Neural cell (in vitro differentiated cells): ENCODE measurements at regions not wholly inside any gene's neighbourhood (a gene's known extent, or its start where the extent isn't known, plus 50 kb on each side); places are given as distances from the start of the nearest gene placed in this dataset.

ENCODE experiments used
- CTCF ChIP-seq: fragments of 450-650 bp; IDR thresholded peaks from 2 replicates; pipeline ENCODE4 v1.5.1; 2014; ENCODE audit warnings: antibody characterized with exemption, mild to moderate bottlenecking, moderate library complexity; ENCODE audit not compliant: poor library complexity, severe bottlenecking
- EP300 ChIP-seq: fragments of 450-650 bp; conservative IDR thresholded peaks from 2 replicates; pipeline ENCODE4 v1.6.1; 2014; ENCODE audit warnings: antibody characterized with exemption, mild to moderate bottlenecking, moderate library complexity; ENCODE audit not compliant: poor library complexity, severe bottlenecking
- EZH2 ChIP-seq: fragments of 200-600, 300-800 bp; shearing (Covaris generic), sonication (generic); IDR thresholded peaks from 2 replicates; pipeline ENCODE4 v1.6.1; 2014; ENCODE audit warnings: antibody characterized with exemption, low read length, borderline replicate concordance, mild to moderate bottlenecking; ENCODE audit not compliant: insufficient read depth, poor library complexity, severe bottlenecking
- POLR2AphosphoS5 ChIP-seq: IDR thresholded peaks from 2 replicates; pipeline ENCODE4 v1.6.1; 2012
- RAD21 ChIP-seq: fragments of 450-650 bp; conservative IDR thresholded peaks from 2 replicates; pipeline ENCODE4 v1.6.1; 2014; ENCODE audit warnings: antibody characterized with exemption, mild to moderate bottlenecking, moderate library complexity
- TAF1 ChIP-seq: IDR thresholded peaks from 2 replicates; pipeline ENCODE4 v1.6.1; 2012; ENCODE audit warnings: low read depth
- TF ChIP-seq, protein P1 (sequence below): IDR thresholded peaks from 2 replicates; pipeline ENCODE4 v1.6.1; 2012; ENCODE audit warnings: borderline replicate concordance

- TF ChIP-seq CTCF (no peak), RAD21 (no peak), POLR2AphosphoS5 (no peak), EZH2 (no peak), EP300 (no peak), TAF1 (no peak)
- TF ChIP-seq, protein P1, sequence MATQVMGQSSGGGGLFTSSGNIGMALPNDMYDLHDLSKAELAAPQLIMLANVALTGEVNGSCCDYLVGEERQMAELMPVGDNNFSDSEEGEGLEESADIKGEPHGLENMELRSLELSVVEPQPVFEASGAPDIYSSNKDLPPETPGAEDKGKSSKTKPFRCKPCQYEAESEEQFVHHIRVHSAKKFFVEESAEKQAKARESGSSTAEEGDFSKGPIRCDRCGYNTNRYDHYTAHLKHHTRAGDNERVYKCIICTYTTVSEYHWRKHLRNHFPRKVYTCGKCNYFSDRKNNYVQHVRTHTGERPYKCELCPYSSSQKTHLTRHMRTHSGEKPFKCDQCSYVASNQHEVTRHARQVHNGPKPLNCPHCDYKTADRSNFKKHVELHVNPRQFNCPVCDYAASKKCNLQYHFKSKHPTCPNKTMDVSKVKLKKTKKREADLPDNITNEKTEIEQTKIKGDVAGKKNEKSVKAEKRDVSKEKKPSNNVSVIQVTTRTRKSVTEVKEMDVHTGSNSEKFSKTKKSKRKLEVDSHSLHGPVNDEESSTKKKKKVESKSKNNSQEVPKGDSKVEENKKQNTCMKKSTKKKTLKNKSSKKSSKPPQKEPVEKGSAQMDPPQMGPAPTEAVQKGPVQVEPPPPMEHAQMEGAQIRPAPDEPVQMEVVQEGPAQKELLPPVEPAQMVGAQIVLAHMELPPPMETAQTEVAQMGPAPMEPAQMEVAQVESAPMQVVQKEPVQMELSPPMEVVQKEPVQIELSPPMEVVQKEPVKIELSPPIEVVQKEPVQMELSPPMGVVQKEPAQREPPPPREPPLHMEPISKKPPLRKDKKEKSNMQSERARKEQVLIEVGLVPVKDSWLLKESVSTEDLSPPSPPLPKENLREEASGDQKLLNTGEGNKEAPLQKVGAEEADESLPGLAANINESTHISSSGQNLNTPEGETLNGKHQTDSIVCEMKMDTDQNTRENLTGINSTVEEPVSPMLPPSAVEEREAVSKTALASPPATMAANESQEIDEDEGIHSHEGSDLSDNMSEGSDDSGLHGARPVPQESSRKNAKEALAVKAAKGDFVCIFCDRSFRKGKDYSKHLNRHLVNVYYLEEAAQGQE = no peak
These were observed 483.2 kb upstream of the FRG2C start for GRCh38 chr3:75180945-75181298.
